Uterus (tissue), 3 donors: ENCODE measurements at regions not wholly inside any gene's neighbourhood (a gene's known extent, or its start where the extent isn't known, plus 50 kb on each side); places are given as distances from the start of the nearest gene placed in this dataset.

ENCODE experiments used
- DNase-seq, 2 donors: peaks; one replicate each; pipeline ENCODE4 v3.0.0-alpha.2; 2019 to 2020
- H3K27ac ChIP-seq, 2 donors: fragments of 200-600 bp; sonication (generic); 1 replicate in 1 of 2; 2 replicates in 1 of 2; pipeline ENCODE4 v1.5.1; 2016 to 2018
- H3K27me3 ChIP-seq, 2 donors: fragments of 200-600 bp; sonication (generic); one replicate each; pipeline ENCODE4 v1.5.1; 2018 to 2019; ENCODE audit warnings: control low read depth in 1 of 2
- H3K36me3 ChIP-seq, 2 donors: fragments of 200-600 bp; sonication (generic); one replicate each; pipeline ENCODE4 v1.5.1; 2019; ENCODE audit warnings: control low read depth in 1 of 2
- H3K4me1 ChIP-seq, 2 donors: fragments of 200-600 bp; sonication (generic); one replicate each; pipeline ENCODE4 v1.5.1; 2018 to 2019; ENCODE audit warnings: control low read depth in 1 of 2
- H3K4me3 ChIP-seq, 2 donors: fragments of 200-600 bp; sonication (generic); 1 replicate in 1 of 2; 2 replicates in 1 of 2; pipeline ENCODE4 v1.5.1; 2018 to 2019; ENCODE audit warnings: mild to moderate bottlenecking in 1 of 2
- H3K9me3 ChIP-seq, 2 donors: fragments of 200-600 bp; sonication (generic); one replicate each; pipeline ENCODE4 v1.5.1; 2019; ENCODE audit warnings: control low read depth in 1 of 2
- CTCF ChIP-seq, 4 experiments: fragments of 200-600 bp in 2 of 4; fragments of 450-650 bp in 2 of 4; sonication (generic) in 2 of 4; IDR thresholded peaks; one replicate each; pipeline ENCODE4 v1.5.1; 2016 to 2019; ENCODE audit warnings: antibody characterized with exemption in 4 of 4, mild to moderate bottlenecking in 2 of 4, moderate library complexity in 1 of 4
- POLR2A ChIP-seq, 2 donors: fragments of 450-650 bp; IDR thresholded peaks; one replicate each; pipeline ENCODE4 v1.6.1; 2016; ENCODE audit warnings: antibody characterized with exemption in 2 of 2, mild to moderate bottlenecking in 1 of 2, moderate library complexity in 1 of 2
- intact Hi-C: fragments of 100-400 bp; cut with DNase I; formaldehyde crosslinking; loops from one replicate; pipeline ENCODE4 v1.15.1; 2023; ENCODE audit warnings: low total_unique reads
- donor health status: DM: yes; HTN: yes; CAD: no.

GRCh38 chr4:29002151-29002550, 1718.0 kb upstream of the PCDH7 start:
- H3K27ac ChIP-seq: no peak overlapping the region
- TF ChIP-seq CTCF (IDR thresholded peaks at IDR 0.05) (no peak), POLR2A (IDR thresholded peaks at IDR 0.05) (no peak)
- H3K36me3 ChIP-seq: no peaks in the 10 kb centered on the region
- no peaks in the 10 kb centered on the region for H3K9me3 ChIP-seq
- no peak overlapping the region for H3K4me3 ChIP-seq
- DNase-seq: no peak
- H3K4me1 ChIP-seq: no peaks in the 10 kb centered on the region
- intact Hi-C loops: no loop called here
- H3K27me3 ChIP-seq: no peaks in the 10 kb centered on the region

GRCh38 chr4:29005838-29006237, 1714.3 kb upstream of the PCDH7 start:
- TF ChIP-seq POLR2A (IDR thresholded peaks at IDR 0.05) (no peak), CTCF (IDR thresholded peaks at IDR 0.05) (no peak)
- intact Hi-C loops: no loop called here
- DNase-seq: no peak

GRCh38 chr4:29009908-29010307, 1710.3 kb upstream of the PCDH7 start:
- Histone ChIP-seq H3K36me3 (no peaks in the 10 kb centered on the region), H3K27me3 (no peaks in the 10 kb centered on the region), H3K27ac (no peak overlapping the region), H3K4me1 (no peaks in the 10 kb centered on the region), H3K9me3 (peaks cover 0 to 3% of the 10 kb centered on the region in 2 donors), H3K4me3 (no peak overlapping the region)
- intact Hi-C loops: no loop called here
- no peak for TF ChIP-seq POLR2A (IDR thresholded peaks at IDR 0.05)
- TF ChIP-seq CTCF (IDR thresholded peaks at IDR 0.05): no peak
- no peak for DNase-seq

More at GRCh38 chr4:29005838-29006237, 1714.3 kb upstream of the PCDH7 start:
- no peaks in the 10 kb centered on the region for H3K27me3 ChIP-seq
- H3K9me3 ChIP-seq: no peaks in the 10 kb centered on the region
- H3K4me3 ChIP-seq: no peak overlapping the region
- no peaks in the 10 kb centered on the region for H3K36me3 ChIP-seq
- H3K27ac ChIP-seq: no peak overlapping the region
- no peaks in the 10 kb centered on the region for H3K4me1 ChIP-seq

- intact Hi-C loops: no loop called here
- no peak for TF ChIP-seq POLR2A (IDR thresholded peaks at IDR 0.05)
- no peak for TF ChIP-seq CTCF (IDR thresholded peaks at IDR 0.05)
- Histone ChIP-seq H3K4me1 (no peaks in the 10 kb centered on the region), H3K27me3 (no peaks in the 10 kb centered on the region), H3K9me3 (peaks cover 0 to 3% of the 10 kb centered on the region in 2 donors), H3K27ac (no peak overlapping the region), H3K36me3 (no peaks in the 10 kb centered on the region), H3K4me3 (no peak overlapping the region)
- no peak for DNase-seq
These were observed 1706.8 kb upstream of the PCDH7 start for GRCh38 chr4:29013341-29013740.

- Histone ChIP-seq H3K4me3 (no peak overlapping the region), H3K9me3 (peaks cover 0 to 3% of the 10 kb centered on the region in 2 donors), H3K27ac (no peak overlapping the region), H3K27me3 (no peaks in the 10 kb centered on the region), H3K4me1 (no peaks in the 10 kb centered on the region), H3K36me3 (no peaks in the 10 kb centered on the region)
- intact Hi-C loops: no loop called here
- TF ChIP-seq POLR2A (IDR thresholded peaks at IDR 0.05): no peak
- no peak for TF ChIP-seq CTCF (IDR thresholded peaks at IDR 0.05)
- DNase-seq: no peak
These were observed 1705.6 kb upstream of the PCDH7 start for GRCh38 chr4:29014555-29014954.
